ENCODE measurements at regions not wholly inside any gene's neighbourhood (a gene's known extent, or its start where the extent isn't known, plus 50 kb on each side); places are given as distances from the start of the nearest gene placed in this dataset.

DNA sequence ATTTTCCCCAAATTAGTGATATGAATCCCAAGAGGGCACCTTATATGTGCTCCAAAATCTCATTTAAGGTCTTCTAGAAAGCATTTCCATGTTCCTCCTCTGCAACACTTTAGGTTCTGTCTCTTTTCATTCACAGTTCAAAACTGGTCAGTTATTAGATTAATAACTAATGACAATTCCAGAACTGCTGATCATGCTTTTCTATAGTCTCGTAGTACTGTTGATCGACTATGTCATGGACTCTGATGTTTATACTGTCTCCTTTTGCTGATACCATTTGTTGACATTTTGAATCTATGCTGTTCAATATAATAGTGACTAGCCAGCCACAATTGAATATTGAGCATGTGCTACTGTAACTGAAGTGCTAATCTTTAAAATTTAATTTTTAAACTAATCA is 728.3 kb downstream of the LRFN5 start:
- Histone ChIP-seq H3K4me1 (no peaks in the 10 kb centered on the region), H3K4me3 (no peak overlapping the region), H3K27ac (no peak overlapping the region), H3K27me3 (no peaks in the 10 kb centered on the region), H3K9me3 (no peaks in the 10 kb centered on the region), H3K36me3 (no peaks in the 10 kb centered on the region)
- in situ Hi-C loops (cut with MboI; ENCODE audit: low sequenced_read_pairs in 4 of 4): no loop called here
- TF ChIP-seq POLR2A (IDR thresholded peaks at IDR 0.05): no peak
- TF ChIP-seq, protein P1, sequence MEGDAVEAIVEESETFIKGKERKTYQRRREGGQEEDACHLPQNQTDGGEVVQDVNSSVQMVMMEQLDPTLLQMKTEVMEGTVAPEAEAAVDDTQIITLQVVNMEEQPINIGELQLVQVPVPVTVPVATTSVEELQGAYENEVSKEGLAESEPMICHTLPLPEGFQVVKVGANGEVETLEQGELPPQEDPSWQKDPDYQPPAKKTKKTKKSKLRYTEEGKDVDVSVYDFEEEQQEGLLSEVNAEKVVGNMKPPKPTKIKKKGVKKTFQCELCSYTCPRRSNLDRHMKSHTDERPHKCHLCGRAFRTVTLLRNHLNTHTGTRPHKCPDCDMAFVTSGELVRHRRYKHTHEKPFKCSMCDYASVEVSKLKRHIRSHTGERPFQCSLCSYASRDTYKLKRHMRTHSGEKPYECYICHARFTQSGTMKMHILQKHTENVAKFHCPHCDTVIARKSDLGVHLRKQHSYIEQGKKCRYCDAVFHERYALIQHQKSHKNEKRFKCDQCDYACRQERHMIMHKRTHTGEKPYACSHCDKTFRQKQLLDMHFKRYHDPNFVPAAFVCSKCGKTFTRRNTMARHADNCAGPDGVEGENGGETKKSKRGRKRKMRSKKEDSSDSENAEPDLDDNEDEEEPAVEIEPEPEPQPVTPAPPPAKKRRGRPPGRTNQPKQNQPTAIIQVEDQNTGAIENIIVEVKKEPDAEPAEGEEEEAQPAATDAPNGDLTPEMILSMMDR (IDR thresholded peaks at IDR 0.05 in 4 of 5, conservative IDR thresholded peaks at IDR 0.05 in 1 of 5): no peak
- intact Hi-C loops (cut with DNase I; ENCODE audit: low total_unique reads): no loop called here
- ATAC-seq (no peak), DNase-seq (no peak)

DNA sequence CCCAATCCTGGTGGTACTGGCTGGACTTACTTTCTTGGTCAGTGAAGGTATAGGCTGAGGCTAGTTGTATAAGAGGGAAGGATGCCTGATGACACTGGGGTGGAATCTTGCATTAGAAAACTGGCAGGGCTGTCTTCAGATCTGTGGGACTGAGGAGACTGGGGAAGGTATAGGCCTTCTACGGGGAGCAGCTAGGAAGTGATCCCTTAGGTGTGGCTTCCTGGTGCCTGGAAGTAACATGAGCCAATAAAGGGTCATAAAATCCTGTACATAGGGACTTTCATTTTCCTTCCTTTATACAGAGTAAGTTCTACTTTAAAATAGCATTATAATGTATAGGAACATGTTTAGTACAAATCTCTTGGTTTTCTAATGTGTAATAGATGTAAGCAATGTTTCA is 716.8 kb downstream of the LRFN5 start:
- TF ChIP-seq POLR2A (IDR thresholded peaks at IDR 0.05): no peak
- TF ChIP-seq, protein P1 (IDR thresholded peaks at IDR 0.05 in 4 of 5, conservative IDR thresholded peaks at IDR 0.05 in 1 of 5): no peak
- H3K27ac ChIP-seq: no peak overlapping the region
- no peaks in the 10 kb centered on the region for H3K27me3 ChIP-seq
- intact Hi-C loops (cut with DNase I; ENCODE audit: low total_unique reads): no loop called here
- DNase-seq (no peak), ATAC-seq (no peak)
- H3K4me3 ChIP-seq: no peak overlapping the region
- H3K36me3 ChIP-seq: no peaks in the 10 kb centered on the region
- no peaks in the 10 kb centered on the region for H3K9me3 ChIP-seq
- no peaks in the 10 kb centered on the region for H3K4me1 ChIP-seq
- in situ Hi-C loops (cut with MboI; ENCODE audit: low sequenced_read_pairs in 4 of 4): no loop called here

DNA sequence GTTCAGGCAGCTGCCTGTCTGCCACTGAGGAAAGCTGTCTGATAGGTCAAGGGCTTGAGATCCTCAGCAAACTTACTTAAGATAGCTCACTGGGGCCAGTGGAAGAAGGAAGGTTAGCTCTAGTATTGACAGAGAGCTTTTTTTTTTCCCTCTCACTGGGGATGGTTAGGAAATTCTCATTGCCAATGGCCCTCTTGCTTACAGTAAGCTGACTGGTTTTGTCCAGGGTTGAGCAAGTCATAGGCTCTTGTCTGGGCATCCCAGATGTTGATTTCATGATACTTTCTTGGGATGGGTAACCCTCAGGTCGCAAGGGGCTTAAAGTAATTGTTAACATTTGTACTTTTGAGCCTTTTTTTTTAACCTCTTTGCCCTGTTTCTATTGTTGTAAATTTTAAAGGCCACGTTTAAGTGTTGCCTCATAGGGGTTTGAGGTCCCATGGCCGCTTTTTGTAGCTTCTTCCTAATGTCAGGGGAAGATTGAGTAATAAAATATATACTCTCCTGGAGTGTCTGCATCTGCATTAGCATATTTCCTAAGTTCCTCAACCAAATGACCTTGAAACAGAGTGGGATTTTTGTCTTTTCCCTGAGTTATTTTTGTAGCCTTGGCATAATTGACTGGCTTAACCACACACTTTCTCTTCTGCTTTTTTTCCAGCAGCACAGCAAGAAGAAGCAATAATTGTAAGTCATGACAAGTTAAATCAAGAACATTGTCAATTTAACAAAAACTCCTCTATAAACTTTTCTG is 716.0 kb downstream of the LRFN5 start:
- TF ChIP-seq, protein P1 (IDR thresholded peaks at IDR 0.05 in 4 of 5, conservative IDR thresholded peaks at IDR 0.05 in 1 of 5): no peak
- TF ChIP-seq POLR2A (IDR thresholded peaks at IDR 0.05): no peak
- DNase-seq: no peak
- no peaks in the 10 kb centered on the region for H3K4me1 ChIP-seq
- in situ Hi-C loops (cut with MboI; ENCODE audit: low sequenced_read_pairs in 4 of 4): no loop called here
- no peak overlapping the region for H3K27ac ChIP-seq
- H3K9me3 ChIP-seq: no peaks in the 10 kb centered on the region
- intact Hi-C loops (cut with DNase I; ENCODE audit: low total_unique reads): no loop called here
- no peak overlapping the region for H3K4me3 ChIP-seq
- no peaks in the 10 kb centered on the region for H3K36me3 ChIP-seq
- no peak for ATAC-seq
- no peaks in the 10 kb centered on the region for H3K27me3 ChIP-seq

DNA sequence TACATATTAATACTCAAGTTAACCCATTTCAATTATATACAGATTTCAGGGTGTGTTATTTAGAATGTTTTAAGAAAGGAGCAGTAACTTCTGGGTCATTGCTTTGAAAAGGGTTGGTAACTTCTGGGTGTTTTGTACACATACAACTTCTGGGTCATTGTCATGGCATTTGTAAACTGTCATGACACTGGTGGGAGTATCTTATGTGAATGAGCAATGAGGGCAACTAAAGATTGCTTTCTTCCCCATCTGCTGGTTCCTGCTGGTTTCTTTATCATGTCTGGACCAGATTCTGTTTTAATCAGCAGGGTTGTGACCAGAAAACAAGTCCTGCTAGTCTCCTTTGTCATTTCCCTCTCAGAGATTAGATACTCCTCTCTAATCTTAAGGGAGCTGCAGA is 713.3 kb downstream of the LRFN5 start:
- Histone ChIP-seq H3K9me3 (no peaks in the 10 kb centered on the region), H3K27me3 (no peaks in the 10 kb centered on the region), H3K27ac (no peak overlapping the region), H3K4me1 (no peaks in the 10 kb centered on the region), H3K36me3 (no peaks in the 10 kb centered on the region), H3K4me3 (no peak overlapping the region)
- ATAC-seq (no peak), DNase-seq (no peak)
- intact Hi-C loops (cut with DNase I; ENCODE audit: low total_unique reads) (no loop called here), in situ Hi-C loops (cut with MboI; ENCODE audit: low sequenced_read_pairs in 4 of 4) (no loop called here)
- no peak for TF ChIP-seq POLR2A (IDR thresholded peaks at IDR 0.05)
- TF ChIP-seq, protein P1 (IDR thresholded peaks at IDR 0.05 in 4 of 5, conservative IDR thresholded peaks at IDR 0.05 in 1 of 5): no peak

DNA sequence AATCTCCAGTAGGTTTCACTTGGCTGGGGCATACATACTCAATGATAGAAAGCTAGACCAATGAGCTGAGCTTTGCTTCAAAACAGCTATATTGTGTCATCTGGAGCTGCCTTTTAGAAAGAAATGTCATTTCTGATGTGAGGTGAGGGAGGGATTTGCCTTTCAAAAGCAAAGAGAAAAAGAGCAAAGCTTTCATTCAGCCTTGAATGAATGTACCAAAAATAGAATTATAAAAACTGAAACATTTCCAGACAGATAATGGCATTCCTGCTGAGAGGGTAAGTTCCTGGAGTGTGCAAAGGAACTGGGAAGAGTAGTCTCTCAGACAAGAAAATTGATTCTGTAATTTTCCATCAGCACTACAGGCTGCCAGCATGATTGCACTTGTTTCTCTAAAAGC is 710.0 kb downstream of the LRFN5 start:
- Histone ChIP-seq H3K27ac (no peak overlapping the region), H3K4me1 (no peaks in the 10 kb centered on the region), H3K9me3 (no peaks in the 10 kb centered on the region), H3K27me3 (no peaks in the 10 kb centered on the region), H3K4me3 (no peak overlapping the region), H3K36me3 (no peaks in the 10 kb centered on the region)
- in situ Hi-C loops (cut with MboI; ENCODE audit: low sequenced_read_pairs in 4 of 4) (no loop called here), intact Hi-C loops (cut with DNase I; ENCODE audit: low total_unique reads) (no loop called here)
- TF ChIP-seq, protein P1 (IDR thresholded peaks at IDR 0.05 in 4 of 5, conservative IDR thresholded peaks at IDR 0.05 in 1 of 5): no peak
- no peak for TF ChIP-seq POLR2A (IDR thresholded peaks at IDR 0.05)
- DNase-seq: no peak
- no peak for ATAC-seq

Measured in gastrocnemius medialis (tissue), 4 donors.